Suppressor macrophage (primary cell): ENCODE measurements at regions not wholly inside any gene's neighbourhood (a gene's known extent, or its start where the extent isn't known, plus 50 kb on each side); places are given as distances from the start of the nearest gene placed in this dataset.
"Not testable (repeated sequence)": the region's sequence is repeated elsewhere in the genome, so short reads cannot be mapped to it uniquely, and the experiment has no call there.

Experiments used
- DNase-seq, 4 experiments: peaks; one replicate each; pipeline ENCODE4 v3.0.0-alpha.2; 2020 to 2022

GRCh38 chr9:94033383-94033782 lies 50.9 kb upstream of the PTPDC1 start:
- peak in 1 of 4 experiments; percentile 9 for DNase-seq

DNA sequence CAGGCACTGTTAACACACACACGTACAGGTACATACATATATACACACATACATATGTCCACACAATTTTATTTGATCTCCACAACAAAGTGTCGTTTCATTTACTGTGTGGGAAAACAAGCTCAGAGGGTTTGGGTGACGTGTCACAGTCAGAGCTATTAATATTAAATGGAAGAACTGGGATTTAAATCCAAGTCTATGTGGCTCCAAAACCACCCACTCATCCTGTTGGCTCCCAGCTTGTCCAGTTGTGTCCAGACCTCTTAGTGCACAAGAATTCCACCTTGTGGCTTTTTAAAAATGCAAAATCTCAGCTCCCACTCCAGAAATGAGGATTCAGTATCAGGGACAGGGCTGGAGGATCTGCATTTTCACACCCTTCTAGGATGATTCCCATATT lies 52.3 kb upstream of the PTPDC1 start:
- DNase-seq, result no peak

- no peak for DNase-seq
These were observed 52.9 kb upstream of the PTPDC1 start for GRCh38 chr9:94031380-94031779.

- DNase-seq, result peak; percentile 93 to 96 (median 94)
These were observed 53.7 kb upstream of the PTPDC1 start for GRCh38 chr9:94030318-94031179.

- no peak for DNase-seq
These were observed 54.3 kb upstream of the PTPDC1 start for GRCh38 chr9:94029932-94030317.

GRCh38 chr9:94026816-94027215 lies 57.4 kb upstream of the PTPDC1 start:
- DNase-seq, result no peak

- not testable (repeated sequence) for DNase-seq
These were observed 61.8 kb upstream of the PTPDC1 start for GRCh38 chr9:94022476-94022875.

- DNase-seq, result not testable (repeated sequence)
These were observed 63.4 kb upstream of the PTPDC1 start for GRCh38 chr9:94020836-94021235.

DNA sequence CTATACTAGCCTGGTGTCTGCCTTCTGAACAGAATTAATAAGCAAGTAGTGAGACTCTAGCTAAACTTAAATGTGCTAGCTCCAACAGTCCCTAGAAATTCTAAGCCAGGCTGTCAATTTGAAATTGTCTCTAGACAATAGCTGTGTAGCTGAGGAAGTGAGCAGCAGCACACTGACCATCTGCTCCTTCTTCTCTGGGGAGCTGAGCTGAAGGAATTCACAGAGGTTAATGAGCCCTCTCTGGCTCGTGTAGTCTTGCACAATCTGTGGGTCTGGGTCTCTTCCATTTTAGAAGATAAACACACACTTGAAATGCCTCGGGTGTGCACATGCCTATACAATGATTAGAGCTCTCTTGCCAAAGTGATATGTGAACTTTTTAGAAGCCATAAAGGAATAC lies 63.5 kb upstream of the BARX1 start:
- no peak for DNase-seq

DNA sequence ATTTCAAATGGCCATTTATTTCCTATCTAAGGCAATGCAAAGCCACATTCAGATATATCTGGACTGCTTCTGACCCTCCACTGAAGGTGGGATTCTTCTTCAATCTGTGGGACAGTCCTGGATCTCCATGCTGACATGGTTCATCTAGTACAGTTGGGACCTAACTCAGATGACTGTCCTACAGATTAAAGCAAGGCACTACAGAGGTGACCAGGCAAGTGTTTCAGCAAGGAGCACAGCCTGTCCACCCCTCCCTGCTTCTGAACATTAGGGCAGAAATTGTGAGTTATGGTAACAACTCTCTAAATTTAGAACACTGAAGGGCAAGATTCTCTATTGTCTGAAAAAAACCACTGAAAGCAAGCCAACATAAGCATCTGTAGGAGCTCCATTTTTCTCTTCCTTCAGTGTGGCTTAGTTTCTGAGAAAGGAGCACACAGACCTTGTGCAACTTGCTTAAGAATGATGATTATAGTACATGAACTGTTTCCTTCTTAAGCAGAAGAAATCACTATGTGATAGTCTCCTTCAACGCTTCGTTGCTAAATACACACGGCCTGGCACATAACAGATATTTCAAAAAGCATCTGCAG lies 62.9 kb upstream of the BARX1 start:
- DNase-seq, result no peak

DNA sequence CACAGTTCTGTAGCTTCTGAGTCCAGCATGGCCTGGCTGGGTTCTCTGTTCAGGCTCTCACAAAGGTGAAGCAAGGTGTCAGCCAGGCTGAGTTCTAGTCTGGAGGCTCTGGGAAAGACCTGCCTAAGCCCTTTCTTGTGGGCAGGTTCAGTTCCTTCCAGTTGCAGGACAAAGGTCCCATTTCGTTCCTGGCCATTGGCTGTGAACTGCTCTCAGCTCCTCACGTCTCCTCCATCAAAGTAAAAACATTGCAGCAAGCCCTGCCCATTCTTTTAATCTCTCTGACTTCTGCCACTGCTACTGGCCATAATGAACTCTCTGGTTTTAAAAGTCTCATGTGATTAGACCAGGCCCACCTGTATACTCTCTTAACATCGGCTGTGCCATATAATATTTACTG lies 61.6 kb upstream of the BARX1 start:
- no peak for DNase-seq

DNA sequence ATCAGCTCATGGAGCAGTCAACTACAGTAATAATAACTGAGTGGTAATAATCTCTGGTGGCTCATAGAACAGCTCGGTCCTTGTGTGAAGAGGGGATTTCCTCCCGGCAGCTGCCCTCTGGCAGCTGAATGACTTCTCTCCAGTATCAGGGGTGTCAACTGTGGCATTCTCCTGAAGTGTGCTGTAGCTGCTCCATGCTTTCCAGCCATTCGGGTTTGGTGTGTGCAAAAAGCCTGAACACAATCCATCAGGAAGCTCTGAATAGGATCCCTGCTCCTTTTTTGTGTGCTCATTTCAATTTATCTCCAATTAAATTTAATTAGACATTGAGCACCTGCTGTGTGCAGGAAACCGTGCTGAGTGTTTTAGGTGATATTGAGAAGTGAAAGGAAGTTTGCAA lies 59.8 kb upstream of the BARX1 start:
- DNase-seq, result no peak

DNA sequence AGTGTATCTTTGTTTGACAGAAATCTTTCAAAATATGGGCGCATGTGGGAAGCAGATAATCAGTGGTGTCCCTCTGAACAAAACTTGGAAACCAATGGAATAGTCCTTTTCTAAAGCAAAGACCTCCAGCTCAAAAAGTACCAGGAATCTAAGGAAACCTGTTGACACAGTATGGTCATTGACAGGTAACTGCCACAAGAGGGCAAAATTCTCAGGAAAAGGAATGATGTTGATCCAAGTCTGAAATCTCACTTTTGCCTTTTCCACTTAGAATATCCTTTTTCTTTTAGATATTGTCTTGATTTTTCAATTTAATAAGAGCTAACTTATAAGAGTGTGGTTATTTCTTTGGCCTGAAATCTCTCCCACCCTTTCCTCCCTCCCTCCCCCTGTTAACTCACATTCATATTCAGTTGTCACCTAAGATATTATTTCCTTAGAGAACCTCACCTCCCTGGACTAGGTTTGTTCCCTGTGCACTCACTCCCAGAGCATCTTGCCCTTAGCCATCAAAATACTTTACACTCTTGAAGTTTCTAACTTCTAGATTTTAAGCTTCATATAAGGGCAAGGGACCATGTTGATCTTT lies 59.0 kb upstream of the BARX1 start:
- peak in 3 of 4 experiments; percentile 8 to 54 (median 39) for DNase-seq

GRCh38 chr9:94010980-94011533 lies 55.9 kb upstream of the BARX1 start:
- DNase-seq, result no peak

DNA sequence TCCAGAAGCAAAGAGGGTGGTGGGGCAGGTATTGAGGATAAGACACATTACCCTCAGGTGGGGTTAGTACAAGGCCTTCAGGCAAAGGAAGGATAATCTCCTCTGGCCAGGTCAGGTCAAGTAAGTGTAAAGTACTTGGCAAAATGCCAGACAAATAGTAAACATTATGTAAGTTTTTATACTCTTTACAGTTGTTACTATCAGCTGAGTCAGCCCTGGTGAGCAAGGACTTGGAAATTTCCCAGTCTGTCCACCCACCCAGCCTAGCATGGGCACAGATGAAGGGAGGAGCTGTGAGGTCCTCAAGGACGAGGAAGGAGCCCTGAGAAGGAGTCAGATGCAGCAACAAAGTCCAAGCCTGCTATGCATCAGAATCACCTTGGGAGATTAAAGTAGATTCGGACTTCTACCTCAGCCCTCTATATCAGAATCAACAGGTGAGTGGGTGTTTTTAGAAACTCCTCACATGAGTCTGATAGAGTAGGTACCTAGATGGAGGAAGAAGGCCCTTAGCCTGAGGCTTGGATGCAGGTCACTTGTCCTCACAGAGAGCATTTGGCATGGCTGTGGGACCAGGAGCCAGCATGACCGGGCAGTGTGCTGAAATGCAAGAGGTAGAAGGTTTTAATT lies 50.2 kb upstream of the BARX1 start:
- peak in 2 of 4 experiments; percentile 8 for DNase-seq
